ENCODE measurements at regions not wholly inside any gene's neighbourhood (a gene's known extent, or its start where the extent isn't known, plus 50 kb on each side); places are given as distances from the start of the nearest gene placed in this dataset.

GRCh38 chr5:57705769-57706168, 223.2 kb upstream of the ACTBL2 start:
- no peak for DNase-seq (ENCODE audit: low spot score)

- no peak for DNase-seq (ENCODE audit: low spot score)
Observed at GRCh38 chr5:57703721-57704120, 221.1 kb upstream of the ACTBL2 start.

- DNase-seq (ENCODE audit: low spot score), result no peak
Observed at GRCh38 chr5:57700484-57700883, 217.9 kb upstream of the ACTBL2 start.

- no peak for DNase-seq (ENCODE audit: low spot score)
Observed at GRCh38 chr5:57700072-57700471, 217.5 kb upstream of the ACTBL2 start.

GRCh38 chr5:57698802-57699201, 216.2 kb upstream of the ACTBL2 start:
- DNase-seq (ENCODE audit: low spot score), result no peak

- DNase-seq (ENCODE audit: low spot score), result no peak
Observed at GRCh38 chr5:57698086-57698485, 215.5 kb upstream of the ACTBL2 start.

GRCh38 chr5:57696825-57697570, 214.4 kb upstream of the ACTBL2 start:
- no peak for DNase-seq (ENCODE audit: low spot score)

- no peak for DNase-seq (ENCODE audit: low spot score)
Observed at GRCh38 chr5:57696389-57696769, 213.8 kb upstream of the ACTBL2 start.

GRCh38 chr5:57695706-57696388, 213.2 kb upstream of the ACTBL2 start:
- DNase-seq (ENCODE audit: low spot score), result no peak

GRCh38 chr5:57695179-57695578, 212.6 kb upstream of the ACTBL2 start:
- peak; percentile 88 for DNase-seq (ENCODE audit: low spot score)

GRCh38 chr5:57693488-57694305, 211.1 kb upstream of the ACTBL2 start:
- DNase-seq (ENCODE audit: low spot score), result no peak

GRCh38 chr5:57692582-57693487, 210.2 kb upstream of the ACTBL2 start:
- DNase-seq (ENCODE audit: low spot score), result peak; percentile 91

GRCh38 chr5:57690724-57691123, 208.1 kb upstream of the ACTBL2 start:
- no peak for DNase-seq (ENCODE audit: low spot score)

- DNase-seq (ENCODE audit: low spot score), result no peak
Observed at GRCh38 chr5:57687596-57687995, 205.0 kb upstream of the ACTBL2 start.

- DNase-seq (ENCODE audit: low spot score), result no peak
Observed at GRCh38 chr5:57685516-57686255, 203.1 kb upstream of the ACTBL2 start.

- no peak for DNase-seq (ENCODE audit: low spot score)
Observed at GRCh38 chr5:57684299-57684702, 201.7 kb upstream of the ACTBL2 start.

- no peak for DNase-seq (ENCODE audit: low spot score)
Observed at GRCh38 chr5:57683036-57683630, 200.5 kb upstream of the ACTBL2 start.

- no peak for DNase-seq (ENCODE audit: low spot score)
Observed at GRCh38 chr5:57681942-57682341, 199.3 kb upstream of the ACTBL2 start.

GRCh38 chr5:57680686-57681085, 198.1 kb upstream of the ACTBL2 start:
- DNase-seq (ENCODE audit: low spot score), result no peak

GRCh38 chr5:57677235-57677634, 194.6 kb upstream of the ACTBL2 start:
- DNase-seq (ENCODE audit: low spot score), result no peak

Data from pons (tissue), 1 donor.